ENCODE measurements at regions not wholly inside any gene's neighbourhood (a gene's known extent, or its start where the extent isn't known, plus 50 kb on each side); places are given as distances from the start of the nearest gene placed in this dataset.

GRCh38 chr9:97773091-97773490 is 76.0 kb upstream of the XPA start:
- no peak overlapping the region for H3K4me3 ChIP-seq
- intact Hi-C loops (cut with micrococcal nuclease): no loop called here
- BruUV-seq (replicated peaks): no TSS peak
- H3K9ac ChIP-seq (ENCODE audit: insufficient read depth in 1 of 2, low read depth in 2 of 2, low read length in 2 of 2): no peak overlapping the region
- TF ChIP-seq ARID4B (CRISPR knock-in tag; IDR thresholded peaks at IDR 0.05) (no peak), BCOR (IDR thresholded peaks at IDR 0.05) (no peak), SP1 (CRISPR knock-in tag; IDR thresholded peaks at IDR 0.05) (no peak), ZNF695 (CRISPR knock-in tag; IDR thresholded peaks at IDR 0.05) (no peak), CLOCK (CRISPR knock-in tag; IDR thresholded peaks at IDR 0.05; ENCODE audit: borderline replicate concordance) (no peak), POLR2G (IDR thresholded peaks at IDR 0.05; ENCODE audit: low read depth, low read length) (no peak), TAF9B (IDR thresholded peaks at IDR 0.05; ENCODE audit: partially characterized antibody) (no peak), ATF4 (CRISPR knock-in tag; IDR thresholded peaks at IDR 0.05) (no peak), ID3 (CRISPR knock-in tag; IDR thresholded peaks at IDR 0.05) (no peak), ID3 (tag; IDR thresholded peaks at IDR 0.05) (no peak), ZNF518B (CRISPR knock-in tag; IDR thresholded peaks at IDR 0.05) (no peak)
- 8% methylated on average over 3 of the region's 3 CpGs for WGBS (ENCODE audit: insufficient coverage, low coverage, missing lambda C conversion rate)
- DNase-seq (ENCODE audit: extremely low read depth in 1 of 4, low spot score in 3 of 4): no peak
- in situ Hi-C loops (cut with MboI): no loop called here
- H3K4me2 ChIP-seq (ENCODE audit: insufficient read depth, low read length): no peak overlapping the region
- no peak for FAIRE-seq
- peaks cover 0 to 17% of the 10 kb centered on the region in 2 experiments; a peak in 2 of 5 replicates for H3K4me1 ChIP-seq (replicated peaks in 1 of 2; ENCODE audit: control insufficient read depth in 2 of 2, insufficient read depth in 2 of 2, low read length in 2 of 2)
- ChIA-PET POLR2A (interaction anchor here (0.8 to 1.3 kb wide), 2 partner anchors 10 to 18 kb away, joined by 3 read pairs; no protein-coding TSS in a partner anchor), CTCF (ENCODE audit: low intra/inter-chr PET ratio) (no interaction called here)
- H3K36me3 ChIP-seq (ENCODE audit: control insufficient read depth, insufficient read depth, low read length): no peaks in the 10 kb centered on the region
- no peaks in the 10 kb centered on the region for H3K9me1 ChIP-seq (ENCODE audit: control insufficient read depth, insufficient read depth, low read length)
- peaks cover 10 to 32% of the 10 kb centered on the region in 2 experiments; a peak in 3 of 5 replicates for H3K27me3 ChIP-seq (ENCODE audit: control insufficient read depth in 2 of 2, insufficient read depth in 2 of 2, low read length in 2 of 2)
- ATAC-seq: no peak
- H3K79me2 ChIP-seq (ENCODE audit: control insufficient read depth, insufficient read depth, low read length): no peaks in the 10 kb centered on the region
- H2AFZ ChIP-seq (ENCODE audit: low read depth, low read length): no peak overlapping the region
- H4K20me1 ChIP-seq (replicated peaks; ENCODE audit: control insufficient read depth, insufficient read depth, low read length): no peaks in the 10 kb centered on the region
- no peak overlapping the region for H3K27ac ChIP-seq (ENCODE audit: extremely low read depth, low read depth, low read length)
- H3K9me3 ChIP-seq (replicated peaks; ENCODE audit: control insufficient read depth, insufficient read depth, low read depth, low read length): no peaks in the 10 kb centered on the region
